ENCODE measurements at regions not wholly inside any gene's neighbourhood (a gene's known extent, or its start where the extent isn't known, plus 50 kb on each side); places are given as distances from the start of the nearest gene placed in this dataset.

DNA sequence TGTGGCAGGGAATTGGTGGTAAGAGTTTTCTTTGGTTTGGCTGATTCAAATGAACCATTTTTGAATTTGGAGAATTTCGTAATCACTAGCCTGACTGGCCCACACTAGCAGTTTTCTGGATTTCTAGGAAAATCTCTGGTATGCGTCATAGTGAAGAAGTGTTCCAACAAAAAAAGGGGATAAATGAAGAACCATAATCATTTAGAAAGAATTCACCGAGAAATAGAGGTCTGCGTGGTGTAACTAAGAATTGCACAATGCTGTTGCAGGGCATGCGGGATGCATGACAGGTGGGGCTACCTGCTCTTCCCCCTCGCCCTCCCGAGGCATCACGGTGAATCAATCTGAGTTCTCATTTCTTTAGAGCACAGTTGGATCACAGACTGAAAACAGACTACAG, 232.3 kb upstream of the PAPPA start:
- no peak for DNase-seq (ENCODE audit: low read depth)
- TF ChIP-seq, protein P1, sequence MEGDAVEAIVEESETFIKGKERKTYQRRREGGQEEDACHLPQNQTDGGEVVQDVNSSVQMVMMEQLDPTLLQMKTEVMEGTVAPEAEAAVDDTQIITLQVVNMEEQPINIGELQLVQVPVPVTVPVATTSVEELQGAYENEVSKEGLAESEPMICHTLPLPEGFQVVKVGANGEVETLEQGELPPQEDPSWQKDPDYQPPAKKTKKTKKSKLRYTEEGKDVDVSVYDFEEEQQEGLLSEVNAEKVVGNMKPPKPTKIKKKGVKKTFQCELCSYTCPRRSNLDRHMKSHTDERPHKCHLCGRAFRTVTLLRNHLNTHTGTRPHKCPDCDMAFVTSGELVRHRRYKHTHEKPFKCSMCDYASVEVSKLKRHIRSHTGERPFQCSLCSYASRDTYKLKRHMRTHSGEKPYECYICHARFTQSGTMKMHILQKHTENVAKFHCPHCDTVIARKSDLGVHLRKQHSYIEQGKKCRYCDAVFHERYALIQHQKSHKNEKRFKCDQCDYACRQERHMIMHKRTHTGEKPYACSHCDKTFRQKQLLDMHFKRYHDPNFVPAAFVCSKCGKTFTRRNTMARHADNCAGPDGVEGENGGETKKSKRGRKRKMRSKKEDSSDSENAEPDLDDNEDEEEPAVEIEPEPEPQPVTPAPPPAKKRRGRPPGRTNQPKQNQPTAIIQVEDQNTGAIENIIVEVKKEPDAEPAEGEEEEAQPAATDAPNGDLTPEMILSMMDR (IDR thresholded peaks at IDR 0.05; ENCODE audit: low read depth, low read length, missing control alignments): no peak
- H3K4me3 ChIP-seq (ENCODE audit: low read depth, low read length): no peak overlapping the region
- in situ Hi-C loops (cut with HindIII; ENCODE audit: low sequenced_read_pairs): no loop called here

DNA sequence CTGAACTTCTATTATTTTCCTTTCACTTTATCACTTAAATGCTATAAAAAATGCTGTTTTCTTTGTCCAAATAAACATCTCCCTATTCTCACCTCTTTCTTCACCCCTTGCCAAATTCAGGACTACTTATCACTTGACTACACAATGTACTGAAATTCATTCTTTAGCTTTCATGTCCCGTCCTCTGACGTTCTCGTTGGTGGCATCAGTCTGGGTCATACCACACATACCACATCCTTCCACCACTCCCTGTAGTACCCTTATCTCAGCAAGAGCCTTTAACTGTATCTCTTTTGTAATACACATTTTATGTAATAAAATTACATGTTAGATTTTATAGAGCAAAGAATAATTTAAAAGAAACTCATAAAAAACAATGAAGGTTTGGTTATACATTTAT, 231.1 kb upstream of the PAPPA start:
- no peak for DNase-seq (ENCODE audit: low read depth)
- H3K4me3 ChIP-seq (ENCODE audit: low read depth, low read length): no peak overlapping the region
- TF ChIP-seq, protein P1 (IDR thresholded peaks at IDR 0.05; ENCODE audit: low read depth, low read length, missing control alignments): no peak
- in situ Hi-C loops (cut with HindIII; ENCODE audit: low sequenced_read_pairs): no loop called here

DNA sequence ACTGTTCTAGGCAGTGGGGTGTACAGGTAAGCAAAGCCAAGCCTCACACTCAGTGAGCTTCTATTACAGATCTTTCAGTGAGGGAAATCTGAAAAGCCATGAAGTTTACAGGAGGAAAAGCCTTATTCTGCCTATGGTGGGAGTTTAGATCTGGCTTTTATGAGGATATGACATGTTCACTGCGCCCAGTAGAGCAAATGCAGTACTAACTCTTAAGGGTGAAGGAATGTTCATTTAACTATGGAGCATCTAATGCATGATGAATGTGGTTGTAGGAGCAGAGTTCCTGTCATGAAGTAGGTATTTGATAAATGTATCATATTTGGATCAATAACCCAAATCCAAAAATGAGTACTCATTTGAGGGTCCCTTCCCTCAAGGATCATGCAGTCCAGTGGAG, 230.2 kb upstream of the PAPPA start:
- in situ Hi-C loops (cut with HindIII; ENCODE audit: low sequenced_read_pairs): no loop called here

DNA sequence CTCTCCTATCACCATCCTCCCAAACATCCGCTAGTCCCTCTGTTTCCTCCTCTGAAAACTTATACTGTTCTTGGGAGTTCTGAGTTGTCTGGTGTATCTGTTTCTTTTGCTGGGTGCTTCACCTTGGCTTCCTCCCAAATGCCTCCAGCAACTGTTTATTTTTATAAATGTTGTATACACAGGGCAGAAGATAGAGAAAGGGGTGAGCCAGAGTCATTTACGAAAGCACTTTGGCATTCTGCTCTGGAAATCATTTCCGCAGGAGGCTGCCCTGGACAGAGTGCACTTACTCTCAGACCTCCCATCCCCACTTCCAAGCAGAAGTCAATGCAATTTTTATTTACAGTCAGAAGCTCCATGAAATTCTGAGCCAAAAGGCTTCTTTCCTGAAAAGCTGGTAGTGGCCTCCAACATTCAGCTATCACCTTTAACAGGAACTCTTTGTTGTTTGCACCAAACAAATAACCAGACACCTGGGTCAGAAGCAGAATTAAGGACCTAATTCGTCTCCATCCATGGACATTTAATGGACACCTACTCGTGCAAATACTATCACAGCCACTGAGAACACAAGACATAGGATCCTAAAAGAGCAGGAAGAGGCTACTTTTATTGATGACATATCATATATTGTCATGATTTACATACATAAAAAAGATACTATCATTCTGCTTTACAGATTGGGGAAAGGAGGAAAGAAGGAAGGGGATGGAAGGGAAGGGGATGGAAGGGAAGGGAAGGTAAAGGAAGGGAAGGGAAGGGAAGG, 229.5 kb upstream of the PAPPA start:
- peak; percentile 23 for DNase-seq (ENCODE audit: low read depth)
- in situ Hi-C loops (cut with HindIII; ENCODE audit: low sequenced_read_pairs): no loop called here
- H3K4me3 ChIP-seq (ENCODE audit: low read depth, low read length): no peak overlapping the region
- TF ChIP-seq, protein P1 (IDR thresholded peaks at IDR 0.05; ENCODE audit: low read depth, low read length, missing control alignments): no peak

More for the DNA sequence above, 230.2 kb upstream of the PAPPA start:
- TF ChIP-seq, protein P1 (IDR thresholded peaks at IDR 0.05; ENCODE audit: low read depth, low read length, missing control alignments): no peak
- no peak overlapping the region for H3K4me3 ChIP-seq (ENCODE audit: low read depth, low read length)
- DNase-seq (ENCODE audit: low read depth): no peak

DNA sequence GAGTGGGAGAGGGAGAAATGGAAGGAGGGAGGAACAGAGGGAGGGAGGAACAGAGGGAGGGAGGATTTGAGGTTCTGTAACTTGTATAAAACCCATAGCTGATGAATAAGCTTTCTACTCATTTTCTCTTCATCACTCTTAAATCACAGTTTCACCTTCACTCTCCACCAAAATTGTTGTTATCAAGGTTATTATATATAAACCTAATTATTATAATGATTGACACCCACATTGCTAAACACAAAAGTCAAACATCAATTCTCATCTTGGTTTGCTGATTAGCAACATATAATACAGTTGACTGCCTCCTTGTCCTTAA, 229.0 kb upstream of the PAPPA start:
- no peak overlapping the region for H3K4me3 ChIP-seq (ENCODE audit: low read depth, low read length)
- no peak for DNase-seq (ENCODE audit: low read depth)
- in situ Hi-C loops (cut with HindIII; ENCODE audit: low sequenced_read_pairs): no loop called here
- TF ChIP-seq, protein P1 (IDR thresholded peaks at IDR 0.05; ENCODE audit: low read depth, low read length, missing control alignments): no peak

DNA sequence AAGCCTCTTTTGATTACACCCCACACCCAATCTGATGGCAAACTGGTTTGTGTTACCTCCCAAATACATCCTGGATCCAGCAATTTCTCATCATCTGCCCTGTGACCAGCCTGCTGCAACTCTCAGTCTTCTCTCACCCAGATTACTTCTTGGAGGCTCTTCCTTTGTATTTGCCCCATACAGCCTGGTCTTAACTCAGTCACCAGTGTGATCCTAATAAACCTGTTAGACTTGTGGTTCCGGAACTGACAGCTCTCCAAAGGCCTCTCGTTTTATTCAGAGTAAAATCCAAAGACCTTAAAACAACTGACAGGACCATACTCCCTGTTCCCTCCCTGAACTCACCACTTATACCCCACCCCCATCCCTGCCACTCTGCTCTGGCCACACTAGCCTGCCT, 228.2 kb upstream of the PAPPA start:
- DNase-seq (ENCODE audit: low read depth): no peak
- no peak overlapping the region for H3K4me3 ChIP-seq (ENCODE audit: low read depth, low read length)
- TF ChIP-seq, protein P1 (IDR thresholded peaks at IDR 0.05; ENCODE audit: low read depth, low read length, missing control alignments): no peak
- in situ Hi-C loops (cut with HindIII; ENCODE audit: low sequenced_read_pairs): no loop called here

Data from astrocyte of the cerebellum (primary cell).